GM12864 (cell line): ENCODE measurements at regions not wholly inside any gene's neighbourhood (a gene's known extent, or its start where the extent isn't known, plus 50 kb on each side); places are given as distances from the start of the nearest gene placed in this dataset.

Source experiments
- DNase-seq: peaks from one replicate; pipeline ENCODE4 v3.0.0-alpha.2; 2011; ENCODE audit warnings: low read depth
- H3K4me3 ChIP-seq: 2 replicates; pipeline ENCODE4 v1.5.1; 2011; ENCODE audit warnings: mild to moderate bottlenecking, low read depth, low read length, control low read depth
- CTCF ChIP-seq: IDR thresholded peaks from 2 replicates; pipeline ENCODE4 v1.5.1; 2011; ENCODE audit warnings: low read depth, mild to moderate bottlenecking, moderate library complexity, low read length, control low read depth, inconsistent platforms; ENCODE audit errors: missing control alignments

DNA sequence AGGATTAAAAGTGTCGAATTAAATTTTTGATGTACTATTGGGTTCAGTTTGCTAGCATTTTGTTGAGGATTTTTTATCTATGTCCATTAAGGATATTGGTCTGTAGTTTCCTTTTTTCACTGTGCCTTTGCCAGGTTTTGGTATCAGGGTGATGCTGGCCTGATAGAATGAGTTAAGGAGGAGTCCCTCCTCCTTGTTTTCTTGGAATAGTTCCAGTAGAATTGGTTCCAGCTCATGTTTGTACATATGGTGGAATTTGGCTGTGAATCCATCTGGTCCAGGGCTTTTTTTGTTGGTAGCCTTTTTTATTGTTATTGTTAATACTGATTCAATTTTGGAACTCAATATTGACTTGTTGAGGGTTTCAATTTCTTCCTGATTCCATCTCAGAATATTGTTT is 141.8 kb downstream of the SIM1 start:
- no peak for DNase-seq
- H3K4me3 ChIP-seq: no peak overlapping the region
- no peak for TF ChIP-seq CTCF

- TF ChIP-seq CTCF: no peak
- DNase-seq: no peak
- no peak overlapping the region for H3K4me3 ChIP-seq
These were observed 144.0 kb downstream of the SIM1 start for GRCh38 chr6:100320686-100321085.

- no peak overlapping the region for H3K4me3 ChIP-seq
- no peak for DNase-seq
- no peak for TF ChIP-seq CTCF
These were observed 147.7 kb downstream of the SIM1 start for GRCh38 chr6:100317031-100317430.

DNA sequence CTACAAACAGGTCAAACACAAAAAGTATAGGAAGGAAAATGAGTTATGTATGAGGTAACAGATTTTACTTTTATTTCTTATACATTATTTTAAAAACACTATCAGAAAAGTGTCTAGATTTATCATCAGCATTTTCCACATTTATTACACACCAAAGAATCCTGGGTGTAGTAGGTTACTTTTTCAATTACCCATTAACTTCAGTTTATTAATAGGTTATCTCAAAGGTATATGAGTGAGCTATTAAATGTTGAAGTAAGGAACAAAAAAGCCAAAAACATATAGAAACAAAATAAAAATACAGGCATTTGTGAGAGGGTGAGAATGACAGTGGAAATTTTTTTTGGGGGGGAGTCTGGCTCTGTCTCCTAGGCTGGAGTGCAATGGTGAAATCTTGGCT is 150.5 kb downstream of the SIM1 start:
- no peak for TF ChIP-seq CTCF
- no peak for DNase-seq
- no peak overlapping the region for H3K4me3 ChIP-seq

GRCh38 chr6:100311707-100312251 is 152.9 kb downstream of the SIM1 start:
- no peak for TF ChIP-seq CTCF
- H3K4me3 ChIP-seq: no peak overlapping the region
- no peak for DNase-seq

- TF ChIP-seq CTCF: no peak
- no peak overlapping the region for H3K4me3 ChIP-seq
- DNase-seq: no peak
These were observed 155.5 kb downstream of the SIM1 start for GRCh38 chr6:100309174-100309573.

- DNase-seq: no peak
- no peak overlapping the region for H3K4me3 ChIP-seq
- no peak for TF ChIP-seq CTCF
These were observed 157.2 kb downstream of the SIM1 start for GRCh38 chr6:100307561-100307960.
